ENCODE measurements at regions not wholly inside any gene's neighbourhood (a gene's known extent, or its start where the extent isn't known, plus 50 kb on each side); places are given as distances from the start of the nearest gene placed in this dataset.
"Not testable (repeated sequence)": the region's sequence is repeated elsewhere in the genome, so short reads cannot be mapped to it uniquely, and the experiment has no call there.

DNA sequence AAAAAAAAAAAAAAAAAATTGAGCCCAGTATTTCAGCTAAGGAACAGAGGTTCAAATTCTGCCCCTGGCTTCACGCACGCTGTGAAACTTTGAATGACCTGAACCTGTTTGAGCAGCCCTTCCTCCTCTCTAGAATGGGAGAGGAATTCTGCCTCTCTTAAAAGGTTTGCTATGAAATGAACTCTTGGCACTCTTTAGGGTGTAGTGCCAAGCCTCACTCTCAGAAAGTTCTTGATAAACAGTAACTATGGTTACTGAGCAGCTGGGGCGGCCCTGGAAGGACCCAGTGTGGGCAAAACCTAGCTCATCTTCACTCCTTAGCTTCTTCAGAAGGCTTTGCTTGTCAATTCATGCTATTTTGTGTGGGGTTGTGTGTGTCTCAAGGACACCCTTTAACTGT, 73.7 kb downstream of the GEMIN8 start:
- no peaks in the 10 kb centered on the region for H3K36me3 ChIP-seq
- ATAC-seq (ENCODE audit: low FRiP score in 2 of 2) (peak in 1 of 2 donors; percentile 67), DNase-seq (no peak)
- no peaks in the 10 kb centered on the region for H3K27me3 ChIP-seq
- no peak for TF ChIP-seq POLR2A (IDR thresholded peaks at IDR 0.05)
- TF ChIP-seq, protein P1, sequence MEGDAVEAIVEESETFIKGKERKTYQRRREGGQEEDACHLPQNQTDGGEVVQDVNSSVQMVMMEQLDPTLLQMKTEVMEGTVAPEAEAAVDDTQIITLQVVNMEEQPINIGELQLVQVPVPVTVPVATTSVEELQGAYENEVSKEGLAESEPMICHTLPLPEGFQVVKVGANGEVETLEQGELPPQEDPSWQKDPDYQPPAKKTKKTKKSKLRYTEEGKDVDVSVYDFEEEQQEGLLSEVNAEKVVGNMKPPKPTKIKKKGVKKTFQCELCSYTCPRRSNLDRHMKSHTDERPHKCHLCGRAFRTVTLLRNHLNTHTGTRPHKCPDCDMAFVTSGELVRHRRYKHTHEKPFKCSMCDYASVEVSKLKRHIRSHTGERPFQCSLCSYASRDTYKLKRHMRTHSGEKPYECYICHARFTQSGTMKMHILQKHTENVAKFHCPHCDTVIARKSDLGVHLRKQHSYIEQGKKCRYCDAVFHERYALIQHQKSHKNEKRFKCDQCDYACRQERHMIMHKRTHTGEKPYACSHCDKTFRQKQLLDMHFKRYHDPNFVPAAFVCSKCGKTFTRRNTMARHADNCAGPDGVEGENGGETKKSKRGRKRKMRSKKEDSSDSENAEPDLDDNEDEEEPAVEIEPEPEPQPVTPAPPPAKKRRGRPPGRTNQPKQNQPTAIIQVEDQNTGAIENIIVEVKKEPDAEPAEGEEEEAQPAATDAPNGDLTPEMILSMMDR (IDR thresholded peaks at IDR 0.05) = no peak
- TF ChIP-seq EP300 (IDR thresholded peaks at IDR 0.05) = no peak
- no peak overlapping the region for H3K4me3 ChIP-seq
- H3K9me3 ChIP-seq = no peaks in the 10 kb centered on the region
- WGBS, 2 donors = 68 to 77% methylated on average over 3 of the region's 3 CpGs
- no peaks in the 10 kb centered on the region for H3K4me1 ChIP-seq
- H3K27ac ChIP-seq = no peak overlapping the region

DNA sequence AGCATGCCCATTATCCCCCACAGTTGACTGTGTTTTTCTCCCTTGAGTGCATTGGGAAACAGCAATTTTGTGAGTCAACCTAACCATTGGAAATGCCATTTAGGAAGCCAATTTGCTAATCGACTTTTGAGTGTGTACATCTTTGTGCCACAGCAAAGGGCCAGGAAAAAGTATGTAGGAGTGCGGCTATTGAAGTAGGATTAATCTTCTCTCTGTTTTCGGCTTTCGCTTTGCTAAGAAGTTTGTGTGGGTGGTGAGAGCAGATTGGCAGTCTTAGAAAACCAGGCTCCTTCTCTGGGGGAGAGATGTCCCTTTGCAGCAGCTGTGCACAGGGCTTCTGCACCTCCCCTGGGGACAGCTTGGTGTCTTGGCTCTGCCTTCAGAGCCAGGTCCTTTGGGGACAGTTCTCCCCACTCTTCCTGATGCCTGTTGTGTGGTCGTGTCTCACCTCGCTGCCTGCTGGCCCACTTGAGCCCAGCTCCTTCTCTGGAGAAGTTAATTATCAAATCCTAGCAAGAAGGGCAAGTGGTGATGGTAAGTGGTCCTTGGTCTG, 74.5 kb downstream of the GEMIN8 start:
- WGBS, 2 donors = 57 to 90% methylated on average over 4 to 6 of the region's 6 CpGs
- H3K4me1 ChIP-seq = no peaks in the 10 kb centered on the region
- H3K27me3 ChIP-seq = no peaks in the 10 kb centered on the region
- no peak for DNase-seq
- no peaks in the 10 kb centered on the region for H3K36me3 ChIP-seq
- TF ChIP-seq POLR2A (IDR thresholded peaks at IDR 0.05) (no peak), POLR2AphosphoS5 (IDR thresholded peaks at IDR 0.05) (no peak), EP300 (IDR thresholded peaks at IDR 0.05) (no peak)
- TF ChIP-seq, protein P1 (IDR thresholded peaks at IDR 0.05) = no peak
- no peak overlapping the region for H3K4me3 ChIP-seq
- no peak overlapping the region for H3K27ac ChIP-seq
- ATAC-seq (ENCODE audit: low FRiP score in 2 of 2) = no peak
- no peaks in the 10 kb centered on the region for H3K9me3 ChIP-seq

DNA sequence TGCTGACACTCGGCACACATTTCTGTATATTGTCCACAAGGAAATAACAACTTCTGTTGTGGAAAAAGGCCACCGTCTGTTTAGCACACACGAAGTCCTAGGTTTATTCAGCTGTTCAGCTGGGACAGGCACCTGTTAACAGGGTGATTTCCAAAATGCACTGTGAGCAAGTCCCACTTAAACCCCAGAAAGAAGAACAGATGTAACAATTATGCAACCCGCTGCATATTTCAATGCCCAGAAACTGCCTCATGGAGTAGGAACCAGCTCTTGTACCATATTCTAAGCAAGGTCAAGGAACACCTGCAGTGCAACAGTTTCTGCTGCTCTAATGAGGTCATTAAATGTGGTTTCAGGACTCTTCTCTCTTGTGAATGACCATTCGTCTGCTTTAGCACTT, 77.1 kb downstream of the GEMIN8 start:
- 75 to 88% methylated on average over 3 to 5 of the region's 5 CpGs for WGBS, 2 donors
- H3K27me3 ChIP-seq = no peaks in the 10 kb centered on the region
- H3K4me1 ChIP-seq = no peaks in the 10 kb centered on the region
- ATAC-seq (ENCODE audit: low FRiP score in 2 of 2) (no peak), DNase-seq (no peak)
- H3K9me3 ChIP-seq = no peaks in the 10 kb centered on the region
- H3K36me3 ChIP-seq = no peaks in the 10 kb centered on the region
- H3K4me3 ChIP-seq = no peak overlapping the region
- TF ChIP-seq, protein P1 (IDR thresholded peaks at IDR 0.05) = no peak
- no peak for TF ChIP-seq POLR2A (IDR thresholded peaks at IDR 0.05)
- TF ChIP-seq POLR2AphosphoS5 (IDR thresholded peaks at IDR 0.05) = no peak
- no peak for TF ChIP-seq EP300 (IDR thresholded peaks at IDR 0.05)
- H3K27ac ChIP-seq = no peak overlapping the region

DNA sequence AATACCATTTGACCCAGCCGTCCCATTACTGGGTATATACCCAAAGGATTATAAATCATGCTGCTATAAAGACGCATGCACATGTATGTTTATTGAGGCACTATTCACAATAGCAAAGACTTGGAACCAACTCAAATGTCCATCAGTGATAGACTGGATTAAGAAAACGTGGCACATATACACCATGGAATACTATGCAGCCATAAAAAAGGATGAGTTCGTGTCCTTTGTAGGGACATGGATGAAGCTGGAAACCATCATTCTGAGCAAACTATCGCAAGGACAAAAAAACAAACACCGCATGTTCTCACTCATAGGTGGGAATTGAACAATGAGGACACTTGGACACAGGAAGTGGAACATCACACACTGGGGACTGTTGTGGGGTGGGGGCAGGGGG, 83.5 kb downstream of the GEMIN8 start:
- H3K27ac ChIP-seq; H3K4me3 ChIP-seq; H3K27me3 ChIP-seq; H3K4me1 ChIP-seq; ATAC-seq (ENCODE audit: low FRiP score in 2 of 2); H3K9me3 ChIP-seq; DNase-seq; H3K36me3 ChIP-seq: not testable (repeated sequence)
- WGBS, 2 donors = 90 to 94% methylated on average over 6 of the region's 6 CpGs

DNA sequence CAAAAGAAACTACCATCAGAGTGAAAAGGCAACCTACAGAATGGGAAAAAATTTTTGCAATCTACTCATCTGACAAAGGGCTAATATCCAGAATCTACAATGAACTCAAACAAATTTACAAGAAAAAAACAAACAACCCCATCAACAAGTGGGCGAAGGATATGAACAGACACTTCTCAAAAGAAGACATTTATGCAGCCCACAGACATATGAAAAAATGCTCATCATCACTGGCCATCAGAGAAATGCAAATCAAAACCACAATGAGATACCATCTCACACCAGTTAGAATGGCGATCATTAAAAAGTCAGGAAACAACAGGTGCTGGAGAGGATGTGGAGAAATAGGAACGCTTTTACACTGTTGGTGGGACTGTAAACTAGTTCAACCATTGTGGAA, 83.9 kb downstream of the GEMIN8 start:
- no CpG with 5 or more reads among the region's 3 CpGs for WGBS, 2 donors

DNA sequence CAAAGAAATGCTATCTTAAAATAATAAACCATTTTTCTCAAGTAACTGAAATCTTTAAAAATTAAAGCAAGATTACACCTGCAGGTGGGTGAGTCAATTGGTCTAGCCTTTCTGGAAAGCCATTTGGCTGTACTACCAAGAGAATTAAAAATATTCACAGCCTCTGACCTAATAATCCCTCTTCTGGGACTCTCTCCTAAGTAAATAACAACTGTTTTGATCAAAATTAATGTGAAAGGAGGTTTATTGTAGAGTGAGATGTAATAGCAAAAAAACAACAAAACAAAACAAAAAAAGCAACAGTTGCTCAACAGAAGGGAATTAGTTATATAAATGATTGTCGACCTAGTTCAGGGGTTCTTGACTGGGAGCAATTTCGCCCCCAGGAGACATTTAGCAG, 89.0 kb downstream of the GEMIN8 start:
- TF ChIP-seq EP300 (IDR thresholded peaks at IDR 0.05) = no peak
- TF ChIP-seq, protein P1 (IDR thresholded peaks at IDR 0.05) = no peak
- no peak for TF ChIP-seq POLR2AphosphoS5 (IDR thresholded peaks at IDR 0.05)
- no peak for TF ChIP-seq POLR2A (IDR thresholded peaks at IDR 0.05)
- 81 to 84% methylated on average over 2 of the region's 2 CpGs for WGBS, 2 donors
- H3K4me1 ChIP-seq = peaks cover 0 to 17% (median 2%) of the 10 kb centered on the region in 4 donors
- DNase-seq = no peak
- H3K27me3 ChIP-seq = peaks cover 0 to 6% (median 0%) of the 10 kb centered on the region in 4 donors
- no peak for ATAC-seq (ENCODE audit: low FRiP score in 2 of 2)
- no peaks in the 10 kb centered on the region for H3K9me3 ChIP-seq
- H3K4me3 ChIP-seq = no peak overlapping the region
- no peaks in the 10 kb centered on the region for H3K36me3 ChIP-seq
- no peak overlapping the region for H3K27ac ChIP-seq

More for the DNA sequence above, 83.9 kb downstream of the GEMIN8 start:
- H3K4me1 ChIP-seq; H3K36me3 ChIP-seq; ATAC-seq (ENCODE audit: low FRiP score in 2 of 2); H3K27ac ChIP-seq; H3K27me3 ChIP-seq; H3K9me3 ChIP-seq; H3K4me3 ChIP-seq; DNase-seq: not testable (repeated sequence)

Measured in upper lobe of left lung (tissue), 6 donors.